H9 (cell line): ENCODE measurements at regions not wholly inside any gene's neighbourhood (a gene's known extent, or its start where the extent isn't known, plus 50 kb on each side); places are given as distances from the start of the nearest gene placed in this dataset.

Source experiments
- DNase-seq: peaks from one replicate; pipeline ENCODE4 v3.0.0-alpha.2; 2017
- H2AFZ ChIP-seq: one replicate; pipeline ENCODE4 v1.6.1; 2013; ENCODE audit warnings: mild to moderate bottlenecking, low read length, control low read depth, moderate library complexity
- H2AK5ac ChIP-seq: 2 replicates; pipeline ENCODE4 v1.6.1; 2013; ENCODE audit warnings: low read length, control low read depth, mixed read lengths; ENCODE audit not compliant: insufficient read length
- H2BK120ac ChIP-seq: one replicate; pipeline ENCODE4 v1.6.1; 2013; ENCODE audit warnings: low read depth, mild to moderate bottlenecking, low read length, control low read depth, inconsistent platforms; ENCODE audit not compliant: poor library complexity, severe bottlenecking
- H2BK12ac ChIP-seq: 2 replicates; pipeline ENCODE4 v1.6.1; 2013; ENCODE audit warnings: low read length, control low read depth, mixed read lengths, low read depth; ENCODE audit not compliant: insufficient read length
- H2BK15ac ChIP-seq: 2 replicates; pipeline ENCODE4 v1.6.1; 2013; ENCODE audit warnings: low read depth, low read length, control low read depth
- H2BK20ac ChIP-seq: one replicate; pipeline ENCODE4 v1.6.1; 2013; ENCODE audit warnings: low read depth, mild to moderate bottlenecking, low read length, control low read depth, inconsistent platforms; ENCODE audit not compliant: poor library complexity, severe bottlenecking
- H2BK5ac ChIP-seq: 2 replicates; pipeline ENCODE4 v1.6.1; 2013; ENCODE audit warnings: low read length, control low read depth, mixed read lengths; ENCODE audit not compliant: insufficient read length
- H3K14ac ChIP-seq: 2 replicates; pipeline ENCODE4 v1.6.1; 2013; ENCODE audit warnings: low read length, control low read depth; ENCODE audit not compliant: insufficient read depth
- H3K18ac ChIP-seq: 2 replicates; pipeline ENCODE4 v1.6.1; 2013; ENCODE audit warnings: low read depth, mild to moderate bottlenecking, mixed read lengths, low read length, control low read depth; ENCODE audit not compliant: insufficient read length
- H3K23ac ChIP-seq: 2 replicates; pipeline ENCODE4 v1.6.1; 2013; ENCODE audit warnings: low read length, control low read depth, mixed read lengths, low read depth; ENCODE audit not compliant: insufficient read length
- H3K23me2 ChIP-seq: 2 replicates; pipeline ENCODE4 v1.6.1; 2013; ENCODE audit warnings: low read depth, mild to moderate bottlenecking, mixed read lengths, low read length, control low read depth; ENCODE audit not compliant: insufficient read length, poor library complexity, severe bottlenecking
- H3K27ac ChIP-seq: 2 replicates; pipeline ENCODE4 v1.5.1; 2013; ENCODE audit warnings: low read length, control low read depth, mixed read lengths, low read depth; ENCODE audit not compliant: insufficient read length
- H3K27me3 ChIP-seq: 2 replicates; pipeline ENCODE4 v1.6.1; 2013; ENCODE audit warnings: low read length, control low read depth, inconsistent platforms; ENCODE audit not compliant: insufficient read depth
- H3K4ac ChIP-seq: 2 replicates; pipeline ENCODE4 v1.6.1; 2013; ENCODE audit warnings: low read depth, mild to moderate bottlenecking, control low read depth, inconsistent platforms, low read length, moderate library complexity
- H3K4me1 ChIP-seq: 2 replicates; pipeline ENCODE4 v1.6.1; 2013; ENCODE audit warnings: low read length, control low read depth, inconsistent platforms; ENCODE audit not compliant: insufficient read depth
- H3K4me2 ChIP-seq: 2 replicates; pipeline ENCODE4 v1.6.1; 2013; ENCODE audit warnings: low read length, control low read depth, mixed read lengths; ENCODE audit not compliant: insufficient read length, insufficient read depth
- H3K56ac ChIP-seq: 2 replicates; pipeline ENCODE4 v1.6.1; 2013; ENCODE audit warnings: low read depth, mild to moderate bottlenecking, mixed read lengths, low read length, control low read depth; ENCODE audit not compliant: insufficient read length
- H3K79me1 ChIP-seq: 2 replicates; pipeline ENCODE4 v1.6.1; 2013; ENCODE audit warnings: low read depth, mild to moderate bottlenecking, moderate library complexity, low read length, control low read depth, inconsistent platforms; ENCODE audit not compliant: insufficient read depth, poor library complexity, severe bottlenecking
- H3K79me2 ChIP-seq: 2 replicates; pipeline ENCODE4 v1.6.1; 2013; ENCODE audit warnings: low read length, control low read depth, inconsistent platforms; ENCODE audit not compliant: insufficient read depth
- H3K9ac ChIP-seq: 2 replicates; pipeline ENCODE4 v1.6.1; 2013; ENCODE audit warnings: low read length, control low read depth, mixed read lengths; ENCODE audit not compliant: insufficient read length; ENCODE audit errors: extremely low read depth
- H3K9me3 ChIP-seq: one replicate; pipeline ENCODE4 v1.6.1; 2013; ENCODE audit warnings: low read depth, low read length, inconsistent platforms; ENCODE audit not compliant: control insufficient read depth
- H3T11ph ChIP-seq: one replicate; pipeline ENCODE4 v1.6.1; 2013; ENCODE audit warnings: mild to moderate bottlenecking, low read length, control low read depth, inconsistent platforms
- H4K20me1 ChIP-seq: one replicate; pipeline ENCODE4 v1.6.1; 2013; ENCODE audit not compliant: control insufficient read depth, insufficient read length, insufficient read depth
- H4K5ac ChIP-seq: 2 replicates; pipeline ENCODE4 v1.6.1; 2013; ENCODE audit warnings: low read depth, mild to moderate bottlenecking, mixed read lengths, low read length, control low read depth; ENCODE audit not compliant: insufficient read length
- H4K8ac ChIP-seq: replicated peaks from 2 replicates; pipeline ENCODE4 v1.6.1; 2013; ENCODE audit warnings: low read length, control low read depth, mixed read lengths, low read depth; ENCODE audit not compliant: insufficient read length
- H4K91ac ChIP-seq: 2 replicates; pipeline ENCODE4 v1.6.1; 2013; ENCODE audit warnings: low read depth, mild to moderate bottlenecking, moderate library complexity, mixed read lengths, low read length, control low read depth; ENCODE audit not compliant: insufficient read length
- H3K27ac Mint-ChIP-seq, 3 experiments: 2 replicates in 2 of 3; 3 replicates in 1 of 3; pipeline ENCODE4 v1.8.0; 2020 to 2021; ENCODE audit warnings: mixed read lengths in 3 of 3, mild to moderate bottlenecking in 1 of 3, moderate library complexity in 1 of 3
- H3K27me3 Mint-ChIP-seq: 2 replicates; pipeline ENCODE4 v1.8.0; 2021; ENCODE audit warnings: low read depth, mild to moderate bottlenecking, moderate library complexity, mixed read lengths
- H3K36me3 Mint-ChIP-seq, 3 experiments: 2 replicates in 2 of 3; 3 replicates in 1 of 3; pipeline ENCODE4 v1.8.0; 2020 to 2021; ENCODE audit warnings: low read depth in 3 of 3, mixed read lengths in 3 of 3; ENCODE audit not compliant: insufficient read depth in 1 of 3
- H3K4me1 Mint-ChIP-seq, 2 experiments: 2 replicates each; pipeline ENCODE4 v1.8.0; 2020; ENCODE audit warnings: mixed read lengths in 2 of 2
- H3K4me3 Mint-ChIP-seq, 2 experiments: 2 replicates in 1 of 2; 3 replicates in 1 of 2; pipeline ENCODE4 v1.8.0; 2020 to 2021; ENCODE audit warnings: mild to moderate bottlenecking in 2 of 2, mixed read lengths in 2 of 2, moderate library complexity in 1 of 2
- H3K9me3 Mint-ChIP-seq, 2 experiments: 2 replicates in 1 of 2; 3 replicates in 1 of 2; pipeline ENCODE4 v1.8.0; 2020; ENCODE audit warnings: mild to moderate bottlenecking in 2 of 2, mixed read lengths in 2 of 2, moderate library complexity in 1 of 2
- CTCF ChIP-seq: fragments of 200-600 bp; sonication (generic); conservative IDR thresholded peaks from 3 replicates; pipeline ENCODE4 v1.8.0; 2021; ENCODE audit warnings: antibody characterized with exemption, mild to moderate bottlenecking
- WGBS: extraction: QIAGEN DNeasy Blood & Tissue Kit; methylation state at CpG from one replicate; pipeline ENCODE4 v1.1.7; 2013; ENCODE audit warnings: missing lambda C conversion rate, low lambda C conversion rate, mixed read lengths; ENCODE audit not compliant: insufficient read length; ENCODE audit errors: extremely low coverage; 5-methylcytosine and 5-hydroxymethylcytosine counted together

DNA sequence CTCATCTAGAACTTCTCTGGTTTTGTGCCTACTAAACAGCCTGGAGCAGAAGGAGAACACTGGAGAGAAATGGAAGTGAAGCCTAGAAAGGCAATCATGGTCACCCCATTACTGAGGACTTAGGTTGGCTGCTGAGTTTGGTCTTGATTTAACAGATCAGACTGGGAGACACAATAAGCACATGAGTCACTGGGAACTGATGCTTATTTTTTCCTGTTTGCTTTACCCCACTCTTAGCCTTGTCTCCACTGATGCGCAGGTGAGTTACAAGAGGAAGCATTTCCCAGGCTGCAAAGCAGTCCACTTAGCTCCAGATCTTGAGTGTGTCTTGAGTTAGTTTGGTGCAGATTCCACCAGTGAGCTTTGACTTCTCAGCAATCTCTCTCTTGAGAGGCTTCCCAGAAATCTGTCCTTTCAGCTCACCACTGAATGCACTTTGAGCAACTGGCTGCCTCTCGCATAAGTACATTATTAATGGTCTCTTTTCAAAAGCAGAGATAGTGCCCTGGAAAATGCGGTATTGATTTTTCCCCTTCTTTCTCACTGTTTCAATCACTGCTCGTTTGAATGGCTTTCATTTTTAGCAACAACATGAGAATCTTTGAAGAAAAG lies 390.2 kb upstream of the SETBP1 start:
- no peak overlapping the region for H3K4me3 Mint-ChIP-seq
- no peak for DNase-seq
- no peak for TF ChIP-seq CTCF

More for the DNA sequence above, 390.2 kb upstream of the SETBP1 start:
- no peak overlapping the region for H3K14ac ChIP-seq
- H4K5ac ChIP-seq = no peak overlapping the region
- no peak overlapping the region for H3K4ac ChIP-seq
- H3K4me1 ChIP-seq = no peaks in the 10 kb centered on the region; the same call in 1 of the 2 replicates
- H2AFZ ChIP-seq = no peak overlapping the region
- H2BK120ac ChIP-seq = no peak overlapping the region
- Mint-ChIP-seq H3K27me3 (no peaks in the 10 kb centered on the region), H3K4me1 (peaks cover 7 to 10% of the 10 kb centered on the region in 2 experiments), H3K36me3 (no peaks in the 10 kb centered on the region), H3K27ac (no peak overlapping the region), H3K9me3 (no peaks in the 10 kb centered on the region)
- H2BK12ac ChIP-seq = no peak overlapping the region
- no peak overlapping the region for H2BK20ac ChIP-seq
- no peaks in the 10 kb centered on the region for H3K9me3 ChIP-seq
- H2BK15ac ChIP-seq = no peak overlapping the region
- no peak overlapping the region for H3T11ph ChIP-seq
- H3K79me2 ChIP-seq = no peaks in the 10 kb centered on the region
- no peak overlapping the region for H4K91ac ChIP-seq
- H4K20me1 ChIP-seq = no peaks in the 10 kb centered on the region
- H4K8ac ChIP-seq = no peak overlapping the region
- no peaks in the 10 kb centered on the region for H3K79me1 ChIP-seq
- no peak overlapping the region for H3K23ac ChIP-seq
- no peak overlapping the region for H3K56ac ChIP-seq
- H3K23me2 ChIP-seq = no peaks in the 10 kb centered on the region
- no peak overlapping the region for H3K27ac ChIP-seq
- no peak overlapping the region for H2BK5ac ChIP-seq
- no CpG with 5 or more reads among the region's 4 CpGs for WGBS
- no peaks in the 10 kb centered on the region for H3K27me3 ChIP-seq
- H3K4me2 ChIP-seq = no peak overlapping the region
- H3K9ac ChIP-seq = no peak overlapping the region
- no peak overlapping the region for H3K18ac ChIP-seq
- H2AK5ac ChIP-seq = no peak overlapping the region
